GF-D8 (cell line): ENCODE measurements at regions not wholly inside any gene's neighbourhood (a gene's known extent, or its start where the extent isn't known, plus 50 kb on each side); places are given as distances from the start of the nearest gene placed in this dataset.
"Not testable (repeated sequence)": the region's sequence is repeated elsewhere in the genome, so short reads cannot be mapped to it uniquely, and the experiment has no call there.

Experiments
- DNase-seq: peaks from one replicate; lab custom pipeline; 2025; lab: John Stamatoyannopoulos, UW

GRCh38 chr5:104451911-104452310 lies 889.3 kb upstream of the NUDT12 start:
- not testable (repeated sequence) for DNase-seq

DNA sequence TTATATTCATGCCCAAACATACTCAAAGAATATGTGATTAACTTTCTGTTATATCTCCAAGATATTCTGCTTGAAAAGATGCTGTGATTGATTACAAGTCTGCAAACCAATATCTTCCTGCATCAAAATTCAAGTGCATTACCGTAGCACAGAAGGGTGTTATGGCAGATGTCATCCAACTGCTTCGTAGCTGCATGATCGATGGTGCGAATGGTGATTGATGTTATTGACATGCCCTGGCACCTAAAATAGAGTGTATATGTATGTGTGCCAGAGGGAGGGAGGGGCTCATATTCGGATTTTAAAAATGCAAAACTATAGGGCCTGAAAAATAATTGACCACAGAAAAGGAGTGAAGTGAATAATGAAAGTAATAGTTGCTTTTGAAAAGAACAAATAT lies 882.1 kb upstream of the NUDT12 start:
- no peak for DNase-seq

- no peak for DNase-seq
Measured at GRCh38 chr5:104443706-104444105, 881.1 kb upstream of the NUDT12 start.

DNA sequence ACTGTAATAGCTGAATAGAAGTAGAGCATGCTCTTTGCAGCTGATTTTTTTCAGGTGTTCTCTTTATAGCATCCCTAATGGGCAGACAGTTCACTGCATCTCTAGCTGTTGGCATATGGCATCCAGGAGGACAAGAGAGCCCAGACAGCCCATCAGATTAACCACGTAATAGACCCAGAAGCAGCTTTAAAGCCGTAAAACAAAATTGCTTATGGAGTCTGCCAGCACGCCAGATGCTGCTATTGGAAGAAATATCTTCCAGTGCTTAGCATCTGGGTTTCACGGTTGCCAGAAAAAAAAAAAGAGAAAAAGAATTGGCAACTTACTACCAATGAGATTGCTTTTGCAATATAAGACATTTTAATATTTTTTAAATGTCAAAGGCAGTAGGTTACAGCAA lies 869.4 kb upstream of the NUDT12 start:
- DNase-seq: no peak

DNA sequence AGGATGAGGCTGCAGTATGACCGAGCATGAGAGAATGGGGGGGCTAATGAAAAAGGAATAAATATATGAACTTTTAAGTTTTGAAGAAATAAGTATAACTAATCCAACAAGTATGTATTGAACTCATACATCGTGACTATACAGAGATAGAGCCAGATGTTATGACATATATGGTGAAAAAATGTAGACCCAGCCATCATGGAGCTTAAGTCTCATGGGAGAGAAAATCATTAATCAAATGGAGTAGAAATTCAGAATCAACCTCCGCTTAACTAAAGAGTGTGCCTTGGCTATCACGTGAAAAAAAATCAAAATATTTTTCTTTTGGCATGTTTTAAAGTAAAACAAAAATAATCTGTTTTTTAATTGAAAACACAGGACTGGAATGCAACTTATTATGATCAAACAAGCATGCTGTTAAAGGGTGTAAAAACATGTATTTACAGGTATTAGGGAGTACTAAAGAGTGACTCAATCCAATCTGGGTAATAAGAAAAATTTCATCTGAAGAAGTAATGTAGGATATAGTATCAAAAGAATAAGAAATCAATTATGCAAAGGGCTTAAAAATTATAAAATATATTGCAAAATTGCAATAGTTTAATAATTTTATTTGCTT lies 868.5 kb upstream of the NUDT12 start:
- no peak for DNase-seq

GRCh38 chr5:104429911-104430310 lies 867.3 kb upstream of the NUDT12 start:
- no peak for DNase-seq

GRCh38 chr5:104421431-104421830 lies 858.8 kb upstream of the NUDT12 start:
- DNase-seq: no peak

DNA sequence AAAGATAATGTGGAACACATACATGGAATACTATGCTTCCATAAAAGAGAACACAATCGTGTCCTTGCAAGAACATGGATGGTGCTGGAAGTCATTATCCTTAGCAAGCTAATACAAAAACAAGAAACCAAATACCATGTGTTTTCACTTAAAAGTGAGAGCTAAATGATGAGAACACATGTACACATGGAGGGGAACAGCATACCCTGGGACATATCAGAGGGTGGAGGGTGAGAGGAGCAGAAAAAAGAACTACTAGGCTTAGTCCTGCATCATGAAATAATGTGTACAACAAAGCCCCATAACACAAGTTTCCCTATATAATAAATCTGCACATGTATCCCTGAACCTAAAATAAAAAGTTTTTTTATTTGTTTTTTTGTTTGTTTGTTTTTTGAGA lies 855.5 kb upstream of the NUDT12 start:
- DNase-seq: no peak

DNA sequence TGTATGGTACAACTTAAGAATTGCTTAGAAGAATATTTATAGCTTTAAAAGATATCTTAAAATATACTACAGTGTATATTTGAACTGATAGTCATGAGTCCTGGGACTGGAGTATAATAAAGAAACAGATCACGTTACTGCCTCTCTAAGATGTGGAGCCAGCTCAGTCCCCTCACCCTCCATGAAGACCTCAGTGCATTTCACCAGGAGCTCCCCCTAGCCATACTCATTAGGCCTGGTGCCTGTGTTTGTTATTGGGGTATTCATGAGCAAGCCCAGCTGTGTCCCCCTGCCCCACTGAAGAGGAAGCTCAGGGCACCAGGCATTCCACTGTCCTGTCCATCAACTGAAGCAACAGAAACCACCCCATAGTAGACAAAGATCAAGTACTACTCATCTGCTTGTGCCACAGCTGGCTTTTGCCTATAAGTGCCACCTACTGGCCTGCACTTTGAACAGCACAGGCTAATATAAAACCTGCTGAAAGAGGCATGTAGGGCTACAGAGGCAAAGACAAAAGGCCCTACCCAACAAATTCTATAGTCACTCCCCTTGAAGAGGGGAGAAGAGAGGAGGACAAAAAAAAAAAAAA lies 850.2 kb upstream of the NUDT12 start:
- no peak for DNase-seq

- DNase-seq: no peak
Measured at GRCh38 chr5:104400941-104401340, 838.4 kb upstream of the NUDT12 start.

- DNase-seq: no peak
Measured at GRCh38 chr5:104385906-104386305, 823.3 kb upstream of the NUDT12 start.

- DNase-seq: no peak
Measured at GRCh38 chr5:104375345-104375744, 812.8 kb upstream of the NUDT12 start.

DNA sequence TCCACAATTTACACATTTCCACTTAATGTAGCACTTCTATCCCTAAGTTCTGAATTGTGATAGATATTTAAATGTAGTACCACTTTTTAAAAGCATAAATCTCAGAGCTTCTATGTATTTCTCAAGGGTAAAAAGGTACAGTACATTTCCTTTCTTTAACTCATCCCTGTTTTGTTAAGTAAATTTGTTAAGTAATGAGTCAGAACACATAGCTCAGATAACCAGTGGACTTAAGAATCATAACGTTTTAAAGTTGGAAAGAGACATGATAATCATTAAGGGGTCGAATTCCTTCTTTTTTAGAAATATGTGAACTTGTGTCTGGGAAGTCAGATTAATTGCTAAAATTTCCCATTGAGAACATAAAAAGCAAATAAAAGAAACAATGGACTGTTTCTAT lies 810.2 kb upstream of the NUDT12 start:
- no peak for DNase-seq

- DNase-seq: no peak
Measured at GRCh38 chr5:104372376-104372775, 809.8 kb upstream of the NUDT12 start.

DNA sequence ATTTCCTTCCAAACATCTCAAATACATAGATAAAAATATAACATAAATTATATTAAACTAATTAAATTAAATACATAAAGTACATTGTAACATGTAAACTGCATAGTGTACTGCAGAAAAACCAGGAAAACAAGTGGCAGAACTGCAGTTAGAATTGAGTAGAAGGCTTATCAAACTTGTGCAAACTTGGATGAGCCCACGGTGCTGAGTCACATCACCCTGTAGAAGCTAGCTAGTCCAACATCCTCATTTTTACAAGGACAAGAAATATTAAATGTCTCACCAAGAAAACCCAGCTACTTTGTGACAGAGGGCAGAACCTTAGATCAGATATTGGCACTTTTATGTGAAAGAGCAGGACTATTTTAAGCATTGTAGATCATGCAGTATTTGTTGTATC lies 807.9 kb upstream of the NUDT12 start:
- no peak for DNase-seq

DNA sequence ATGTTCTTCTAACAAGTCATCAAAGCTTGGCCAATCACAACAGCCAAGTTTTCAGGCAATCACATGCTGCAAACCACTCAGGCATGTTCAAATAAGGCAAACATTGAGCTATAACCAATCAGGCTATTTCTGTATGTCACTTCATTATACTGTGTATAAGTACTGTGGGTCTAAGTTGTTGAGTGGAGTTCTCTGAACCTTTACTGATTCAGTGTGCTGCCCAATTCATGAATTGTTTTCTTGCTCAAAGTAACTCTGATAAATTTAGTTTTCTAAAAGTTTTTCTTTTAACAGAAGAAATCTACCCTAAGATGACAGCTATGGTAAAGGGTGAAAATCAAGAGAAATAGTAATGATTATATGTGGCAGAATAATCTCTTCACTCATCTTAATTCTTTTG lies 805.4 kb upstream of the NUDT12 start:
- DNase-seq: no peak

DNA sequence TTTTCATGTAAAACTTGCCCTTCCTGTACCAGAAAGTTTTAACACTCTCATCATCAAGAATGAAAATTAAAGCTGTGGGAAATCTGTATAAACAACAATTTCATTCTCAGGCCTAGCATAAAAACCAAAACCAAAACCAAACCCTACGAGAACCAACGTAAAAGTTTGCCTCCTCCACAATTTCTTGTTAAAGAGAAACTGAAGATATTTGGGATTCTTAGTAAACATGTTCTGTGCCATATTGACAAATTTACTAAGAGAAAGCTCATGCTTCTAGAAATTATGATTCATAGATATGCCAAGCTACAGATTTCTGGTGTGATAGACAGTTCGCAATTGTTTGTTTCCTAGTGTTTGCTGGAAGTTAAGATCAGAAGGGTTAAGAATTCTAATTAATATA lies 801.0 kb upstream of the NUDT12 start:
- DNase-seq: no peak

DNA sequence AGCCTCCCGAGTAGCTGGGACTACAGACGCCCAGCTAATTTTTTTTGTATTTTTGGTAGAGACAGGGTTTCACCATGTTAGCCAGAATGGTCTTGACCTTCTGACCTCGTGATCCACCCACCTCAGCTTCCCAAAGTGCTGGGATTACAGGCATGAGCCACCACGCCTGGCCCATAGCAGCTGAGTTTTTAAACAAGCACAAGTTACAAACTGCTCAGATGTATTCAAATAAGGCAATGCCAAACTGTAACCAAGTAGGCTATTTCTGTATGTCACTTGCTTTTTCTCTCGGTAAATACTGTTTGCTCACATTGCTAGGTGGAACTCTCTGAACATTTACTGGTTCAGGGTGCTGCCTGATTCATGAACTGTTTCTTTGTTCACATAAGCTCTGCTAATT lies 799.3 kb upstream of the NUDT12 start:
- DNase-seq: no peak

DNA sequence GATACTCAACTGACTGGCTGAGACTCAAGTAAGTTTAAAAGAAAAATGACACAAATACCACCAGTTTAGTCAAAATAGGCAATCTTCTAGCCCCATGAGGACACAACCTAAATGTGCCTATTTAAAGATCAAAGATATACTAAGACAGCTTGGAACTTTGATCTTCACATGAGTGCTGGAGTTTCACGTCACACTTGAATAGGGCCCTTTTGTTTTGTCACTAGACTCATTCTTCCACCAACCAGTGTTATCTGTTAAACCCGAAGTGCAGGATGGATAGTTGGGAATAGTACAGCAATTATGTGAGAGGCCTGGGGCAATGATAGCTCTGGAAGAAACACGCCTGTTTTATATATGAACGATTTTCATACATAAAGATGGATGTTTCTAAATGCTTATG lies 792.8 kb upstream of the NUDT12 start:
- no peak for DNase-seq

DNA sequence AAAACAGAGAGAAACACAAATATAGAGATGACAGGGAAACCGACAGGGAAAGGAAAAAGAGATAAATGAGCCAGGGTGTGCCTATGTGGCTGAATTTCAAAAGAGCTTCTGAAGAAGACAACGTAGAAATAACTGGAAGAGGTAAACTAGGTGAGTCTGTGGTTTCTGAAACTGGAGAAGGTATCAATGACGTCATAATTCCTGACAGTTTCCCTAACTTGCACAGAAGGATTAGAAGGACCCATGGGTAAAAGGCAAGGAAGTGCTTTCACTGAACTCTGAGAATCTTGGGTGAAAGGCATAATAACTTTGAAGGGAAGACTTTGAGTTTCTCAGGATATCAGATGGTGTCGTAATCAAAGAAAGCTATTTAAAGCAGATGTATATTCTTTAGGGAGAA lies 790.8 kb upstream of the NUDT12 start:
- DNase-seq: no peak

GRCh38 chr5:104352954-104353353 lies 790.4 kb upstream of the NUDT12 start:
- no peak for DNase-seq

DNA sequence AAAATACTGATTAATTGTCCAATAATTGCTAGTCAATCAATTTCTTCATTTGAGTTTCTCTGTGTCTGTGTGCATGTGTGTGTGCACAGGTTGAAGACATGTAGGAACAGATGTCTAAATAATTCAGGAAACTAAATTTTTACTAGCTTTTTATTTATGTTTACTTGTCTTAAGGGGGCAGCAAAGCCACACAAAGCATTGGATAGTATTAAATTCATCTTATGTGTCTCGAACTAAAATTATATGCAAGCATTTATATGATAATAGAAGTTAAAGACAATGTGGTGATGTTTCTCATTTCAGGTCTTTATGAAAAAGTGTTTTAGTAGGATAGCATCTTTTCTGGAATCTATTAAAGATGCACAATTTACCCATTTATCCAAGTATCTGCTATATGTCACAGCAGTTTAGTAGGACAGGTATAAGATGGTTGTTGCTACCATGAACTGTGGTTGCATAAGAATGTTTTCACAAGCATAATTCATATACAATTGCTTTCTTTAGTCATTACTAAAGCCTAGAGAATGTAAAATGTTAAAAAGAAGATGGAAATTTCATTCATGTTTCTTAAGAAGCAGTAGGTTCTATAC lies 784.6 kb upstream of the NUDT12 start:
- DNase-seq: no peak

DNA sequence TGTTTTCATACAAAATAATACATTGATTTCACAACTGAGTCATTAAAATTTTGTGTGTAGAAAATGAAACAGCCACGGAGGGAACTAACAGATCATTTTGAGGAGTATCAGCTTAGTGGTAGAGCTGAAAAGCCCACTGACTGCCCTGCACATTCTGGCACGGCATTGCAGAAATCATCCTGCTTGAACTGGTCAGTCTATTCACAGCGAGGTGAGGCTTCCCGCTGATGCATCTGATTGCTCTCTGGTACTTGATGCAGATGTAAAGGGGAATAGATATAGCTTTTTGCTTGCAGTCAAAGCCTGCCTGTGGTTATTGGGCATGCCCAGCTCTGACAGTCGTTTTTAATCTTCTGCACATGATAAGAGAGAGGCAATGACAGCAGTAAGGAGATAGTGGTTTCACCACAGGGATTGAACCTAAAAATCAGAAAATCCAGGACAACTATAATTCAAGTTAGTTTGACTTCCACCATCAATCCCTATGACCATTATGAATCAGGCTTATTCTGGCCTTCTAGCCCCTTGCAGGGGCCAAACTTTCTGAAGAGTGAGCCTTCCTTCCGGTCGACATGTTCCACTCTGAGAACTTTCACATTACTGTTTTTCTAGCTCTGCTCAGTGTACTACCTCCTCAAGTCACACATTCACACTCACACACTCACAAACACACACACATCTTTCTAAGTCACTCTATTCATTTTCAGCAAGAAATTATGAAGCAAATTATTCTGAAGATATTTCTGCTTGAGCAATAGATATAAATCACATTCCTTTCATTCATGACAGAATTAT lies 782.8 kb upstream of the NUDT12 start:
- no peak for DNase-seq
